IMR-90 (cell line): ENCODE measurements at regions not wholly inside any gene's neighbourhood (a gene's known extent, or its start where the extent isn't known, plus 50 kb on each side); places are given as distances from the start of the nearest gene placed in this dataset.

Source experiments
- ATAC-seq: fragments of 200-7000 bp; cut with Tn5 transposase; 2 replicates; pipeline ENCODE4 v1.9.1; 2020; ENCODE audit warnings: low read depth, mild to moderate bottlenecking, moderate library complexity
- BruUV-seq: library from RNA; stranded (reverse); fragments of 400-500 nt; replicated peaks from 2 replicates; lab custom pipeline; 2021; lab: Mats Ljungman, UMichigan
- CTCF ChIA-PET: fragments of 300-600 bp; formaldehyde crosslinking; extraction: SDS; loops from one replicate; lab custom pipeline; 2021; ENCODE audit warnings: antibody characterized with exemption; lab: Yijun Ruan, JAX
- POLR2A ChIA-PET: fragments of 300-600 bp; sonication (Branson Sonifier 250); formaldehyde crosslinking; loops from one replicate; lab custom pipeline; 2022; ENCODE audit warnings: antibody characterized with exemption; ENCODE audit not compliant: unreplicated experiment; lab: Charles Lee
- DNase-seq: peaks from one replicate; pipeline ENCODE4 v3.0.0; 2013
- H2AFZ ChIP-seq: replicated peaks from 2 replicates; pipeline ENCODE3; 2013; ENCODE audit warnings: low read length, mild to moderate bottlenecking; ENCODE audit not compliant: poor library complexity
- H2AK5ac ChIP-seq: 2 replicates; pipeline ENCODE4 v1.6.1; 2013; ENCODE audit warnings: low read depth, low read length, inconsistent platforms
- H2AK9ac ChIP-seq: replicated peaks from 2 replicates; pipeline ENCODE3; 2013; ENCODE audit warnings: mild to moderate bottlenecking, low read depth, low read length, moderate library complexity; ENCODE audit not compliant: poor library complexity
- H2BK120ac ChIP-seq: 2 replicates; pipeline ENCODE4 v1.6.1; 2013; ENCODE audit warnings: low read depth, low read length, inconsistent platforms
- H2BK15ac ChIP-seq: 3 replicates; pipeline ENCODE4 v1.6.1; 2013; ENCODE audit warnings: low read depth, low read length, inconsistent platforms
- H2BK20ac ChIP-seq: 2 replicates; pipeline ENCODE4 v1.6.1; 2013; ENCODE audit warnings: low read depth, mild to moderate bottlenecking, inconsistent platforms, low read length, moderate library complexity
- H2BK5ac ChIP-seq: 2 replicates; pipeline ENCODE4 v1.6.1; 2013; ENCODE audit warnings: mild to moderate bottlenecking, low read depth, low read length, inconsistent platforms; ENCODE audit not compliant: poor library complexity, severe bottlenecking
- H3K14ac ChIP-seq: replicated peaks from 2 replicates; pipeline ENCODE4 v1.6.1; 2013; ENCODE audit warnings: low read depth, low read length, inconsistent platforms
- H3K18ac ChIP-seq: 2 replicates; pipeline ENCODE4 v1.6.1; 2013; ENCODE audit warnings: low read depth, low read length, control low read depth
- H3K23ac ChIP-seq: 2 replicates; pipeline ENCODE4 v1.6.1; 2013; ENCODE audit warnings: low read depth, low read length, inconsistent platforms
- H3K27ac ChIP-seq: 2 replicates; pipeline ENCODE4 v1.5.1; 2013; ENCODE audit warnings: mild to moderate bottlenecking, control low read depth, low read length; ENCODE audit not compliant: insufficient read depth
- H3K27me3 ChIP-seq: 2 replicates; pipeline ENCODE4 v1.6.1; 2013; ENCODE audit warnings: low read length; ENCODE audit not compliant: control insufficient read depth, insufficient read depth
- H3K36me3 ChIP-seq: 2 replicates; pipeline ENCODE4 v1.6.1; 2013; ENCODE audit warnings: low read length, mixed read lengths; ENCODE audit not compliant: control insufficient read depth, insufficient read depth
- H3K4ac ChIP-seq: 2 replicates; pipeline ENCODE4 v1.6.1; 2013; ENCODE audit warnings: low read depth, low read length, inconsistent platforms
- H3K4me1 ChIP-seq: 2 replicates; pipeline ENCODE4 v1.6.1; 2013; ENCODE audit warnings: low read length, mixed read lengths; ENCODE audit not compliant: control insufficient read depth, insufficient read depth
- H3K4me2 ChIP-seq: 2 replicates; pipeline ENCODE4 v1.6.1; 2013; ENCODE audit warnings: low read depth, mild to moderate bottlenecking, control low read depth, low read length, moderate library complexity
- H3K4me3 ChIP-seq: 2 replicates; pipeline ENCODE4 v1.5.1; 2013; ENCODE audit warnings: low read depth, mild to moderate bottlenecking, control low read depth, low read length, moderate library complexity; ENCODE audit not compliant: insufficient read depth
- H3K56ac ChIP-seq: 2 replicates; pipeline ENCODE4 v1.6.1; 2013; ENCODE audit warnings: low read length, inconsistent platforms; ENCODE audit not compliant: insufficient read depth; ENCODE audit errors: extremely low read depth
- H3K79me1 ChIP-seq, 2 experiments: 2 replicates each; pipeline ENCODE4 v1.6.1; 2013; ENCODE audit warnings: low read length in 2 of 2, inconsistent platforms in 1 of 2, low read depth in 1 of 2
- H3K9ac ChIP-seq: 2 replicates; pipeline ENCODE4 v1.6.1; 2013; ENCODE audit warnings: low read depth, low read length, control low read depth
- H3K9me1 ChIP-seq: 2 replicates; pipeline ENCODE4 v1.6.1; 2013; ENCODE audit warnings: low read length, inconsistent platforms; ENCODE audit not compliant: insufficient read depth
- H3K9me3 ChIP-seq: 2 replicates; pipeline ENCODE4 v1.6.1; 2013; ENCODE audit warnings: low read length; ENCODE audit not compliant: control insufficient read depth, insufficient read depth
- H4K20me1 ChIP-seq: 2 replicates; pipeline ENCODE4 v1.6.1; 2013; ENCODE audit warnings: low read length, inconsistent platforms; ENCODE audit not compliant: insufficient read depth
- H4K5ac ChIP-seq: 2 replicates; pipeline ENCODE4 v1.6.1; 2013; ENCODE audit warnings: mild to moderate bottlenecking, low read depth, low read length, control low read depth
- H4K8ac ChIP-seq, 2 experiments: 2 replicates each; pipeline ENCODE4 v1.6.1; 2013; ENCODE audit warnings: low read depth in 2 of 2, low read length in 2 of 2, control low read depth in 1 of 2, inconsistent platforms in 1 of 2
- H4K91ac ChIP-seq: 2 replicates; pipeline ENCODE4 v1.6.1; 2013; ENCODE audit warnings: low read depth, low read length, inconsistent platforms; ENCODE audit not compliant: insufficient read depth
- FOS ChIP-seq: fragments of 150-350 bp; IDR thresholded peaks from 2 replicates; pipeline ENCODE4 v1.6.1; 2016; ENCODE audit warnings: low read depth, low read length
- RAD21 ChIP-seq: IDR thresholded peaks from 2 replicates; pipeline ENCODE4 v1.6.1; 2012; ENCODE audit warnings: low read length, improper control_type of control experiment
- WGBS, 2 experiments: methylation state at CpG; one replicate each; pipeline versions ENCODE4 v1.1.5 to v1.1.7; 2013; ENCODE audit warnings: missing lambda C conversion rate in 2 of 2; ENCODE audit not compliant: insufficient read length in 1 of 2; ENCODE audit errors: extremely low coverage in 2 of 2; 5-methylcytosine and 5-hydroxymethylcytosine counted together
- dilution Hi-C: fragments of 300-500 bp; cut with HindIII; formaldehyde crosslinking; loops from one replicate; pipeline ENCODE4 v1.14.3; 2018; ENCODE audit warnings: low sequenced_read_pairs; ENCODE audit not compliant: unreplicated experiment
- in situ Hi-C: fragments of 300-500 bp; cut with MboI; formaldehyde crosslinking; loops from 3 replicates; pipeline ENCODE4 v1.14.3; 2019; ENCODE audit warnings: low sequenced_read_pairs, inconsistent platforms, mixed read lengths
- intact Hi-C: fragments of 100-400 bp; cut with micrococcal nuclease; formaldehyde crosslinking; loops from 2 replicates; pipeline ENCODE4 v1.10.0; 2022
- TF ChIP-seq, protein P1 (sequence below): fragments of 150-350 bp; IDR thresholded peaks from 2 replicates; pipeline ENCODE4 v1.6.1; 2017; ENCODE audit warnings: mild to moderate bottlenecking, antibody characterized with exemption, low read length, low read depth

GRCh38 chr6:91438570-91438969 is 851.7 kb upstream of the MAP3K7 start:
- dilution Hi-C loops, result no loop called here
- Histone ChIP-seq H2BK15ac (0 out of 3 replicates have a peak overlapping the region, but pooled peaks have one; percentile 96), H3K9ac (no peak overlapping the region; the same call in 1 of the 2 replicates), H2AK5ac (no peak overlapping the region), H3K9me1 (peaks cover 3% of the 10 kb centered on the region; the same call in 1 of the 2 replicates), H4K8ac (peak overlapping the region in 1 of 2 experiments; percentile 93; a peak in 1 of 4 replicates), H3K18ac (peak overlapping the region; percentile 74; the same call in 1 of the 2 replicates), H3K36me3 (no peaks in the 10 kb centered on the region), H3K4ac (peak overlapping the region; percentile 22; the same call in 1 of the 2 replicates), H3K56ac (no peak overlapping the region), H2BK120ac (peak overlapping the region; percentile 97; the same call in 1 of the 2 replicates), H3K14ac (no peak overlapping the region), H3K4me3 (no peak overlapping the region), H3K4me2 (peak overlapping the region; percentile 74), H3K79me1 (no peaks in the 10 kb centered on the region), H3K27ac (peak overlapping the region; percentile 16; the same call in 1 of the 2 replicates), H2BK20ac (peak overlapping the region; percentile 98; the same call in 1 of the 2 replicates), H4K5ac (no peak overlapping the region), H2AFZ (no peak overlapping the region), H2BK5ac (peak overlapping the region; percentile 88), H4K91ac (peak overlapping the region; percentile 95; the same call in 1 of the 2 replicates), H3K27me3 (no peaks in the 10 kb centered on the region), H3K9me3 (no peaks in the 10 kb centered on the region), H3K23ac (no peak overlapping the region), H4K20me1 (no peaks in the 10 kb centered on the region), H3K4me1 (peaks cover 21% of the 10 kb centered on the region), H2AK9ac (no peak overlapping the region)
- intact Hi-C loops, result loop anchor here (5.0 to 10.0 kb wide), 4 partner anchors 81 to 1976 kb away; partner anchors contain the start of gene EPHA7
- no CpG with 5 or more reads among the region's 2 CpGs for WGBS, 2 experiments
- no TSS peak for BruUV-seq
- ATAC-seq, result peak; percentile 78
- ChIA-PET POLR2A (interaction anchor here (0.6 kb wide), 1 partner anchor 255 kb away, joined by 9 read pairs; no protein-coding TSS in a partner anchor), CTCF (interaction anchor here (0.6 kb wide), 1 partner anchor 13 kb away, joined by 3 read pairs; no protein-coding TSS in a partner anchor)
- in situ Hi-C loops, result no loop called here
- TF ChIP-seq, protein P1, sequence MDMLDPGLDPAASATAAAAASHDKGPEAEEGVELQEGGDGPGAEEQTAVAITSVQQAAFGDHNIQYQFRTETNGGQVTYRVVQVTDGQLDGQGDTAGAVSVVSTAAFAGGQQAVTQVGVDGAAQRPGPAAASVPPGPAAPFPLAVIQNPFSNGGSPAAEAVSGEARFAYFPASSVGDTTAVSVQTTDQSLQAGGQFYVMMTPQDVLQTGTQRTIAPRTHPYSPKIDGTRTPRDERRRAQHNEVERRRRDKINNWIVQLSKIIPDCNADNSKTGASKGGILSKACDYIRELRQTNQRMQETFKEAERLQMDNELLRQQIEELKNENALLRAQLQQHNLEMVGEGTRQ, result no peak
- TF ChIP-seq FOS, result peak; percentile 44; the same call in 1 of the 2 replicates
- no peak for TF ChIP-seq RAD21
- peak; percentile 84 for DNase-seq
